GM21367 (cell line): ENCODE measurements at regions not wholly inside any gene's neighbourhood (a gene's known extent, or its start where the extent isn't known, plus 50 kb on each side); places are given as distances from the start of the nearest gene placed in this dataset.
"Not testable (repeated sequence)": the region's sequence is repeated elsewhere in the genome, so short reads cannot be mapped to it uniquely, and the experiment has no call there.

Source experiments
- ATAC-seq: cut with Tn5 transposase; IDR thresholded peaks from one replicate; pipeline ENCODE4 v1.9.1; 2021; ENCODE audit not compliant: unreplicated experiment

DNA sequence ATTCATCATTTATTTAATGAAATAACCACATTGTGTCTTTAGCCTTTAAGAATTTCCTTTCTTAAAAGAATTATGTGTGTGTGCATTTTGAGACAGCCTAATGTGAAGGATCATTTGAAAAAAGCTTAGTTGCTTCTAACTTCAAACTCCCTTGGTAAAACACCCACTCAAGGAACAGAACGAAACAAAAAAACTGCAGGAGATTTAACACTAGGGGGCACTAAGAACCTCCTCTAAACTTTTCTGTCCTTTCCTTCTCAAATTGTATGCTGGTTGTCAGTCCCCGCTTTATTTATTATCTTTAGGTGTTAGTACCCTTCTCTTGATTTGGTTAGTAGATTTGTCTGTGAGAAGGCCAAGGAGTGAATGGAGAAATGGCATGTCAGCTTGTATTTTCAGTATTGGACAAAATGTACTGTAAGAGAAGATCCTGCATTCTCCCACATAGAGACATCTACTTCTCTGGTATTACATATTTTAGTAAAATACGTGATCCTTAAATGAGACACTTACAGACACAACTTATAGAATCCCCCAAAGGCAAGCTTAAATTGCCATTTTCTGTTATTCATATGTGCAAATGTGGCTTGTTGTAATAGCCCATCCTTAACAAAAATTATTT is 229.7 kb downstream of the MRPS30 start:
- ATAC-seq, result peak; percentile 53

DNA sequence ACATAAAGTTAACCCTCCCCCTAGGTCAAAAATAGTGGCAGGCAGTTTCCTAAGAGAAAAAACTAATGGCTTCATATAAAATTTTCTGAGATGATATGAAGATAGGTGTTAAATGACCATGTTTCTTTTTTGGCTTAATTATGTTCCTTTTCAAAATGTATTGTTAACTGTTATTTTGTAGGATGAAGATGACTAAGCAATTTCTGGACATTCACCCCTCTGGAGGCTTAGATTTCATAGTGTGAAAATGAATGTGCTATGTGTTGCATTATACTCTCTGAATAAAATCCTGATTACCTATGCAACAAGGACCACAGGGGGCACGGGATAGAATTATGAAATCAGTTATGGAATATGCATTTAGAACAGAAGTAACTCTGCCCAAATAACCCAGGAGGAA is 233.5 kb downstream of the MRPS30 start:
- ATAC-seq, result no peak

DNA sequence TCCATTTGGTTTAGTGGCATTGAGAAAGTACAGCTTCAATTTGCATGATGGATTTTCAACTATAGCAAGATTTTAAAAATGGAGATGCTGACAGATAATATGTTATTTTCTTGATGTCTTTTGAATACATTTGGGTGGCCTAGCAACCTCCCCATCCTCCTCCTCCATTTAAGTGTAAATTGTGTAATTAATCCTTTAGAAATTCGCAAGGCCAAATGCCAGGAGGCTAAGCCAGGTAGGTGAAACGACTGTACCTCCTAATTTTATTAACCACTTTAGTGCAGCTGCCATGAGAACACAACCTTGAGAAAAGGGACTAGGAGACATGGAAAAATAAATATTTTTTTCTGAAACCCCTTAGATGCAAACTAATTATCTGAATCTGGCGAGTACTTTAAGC is 248.8 kb downstream of the MRPS30 start:
- no peak for ATAC-seq

DNA sequence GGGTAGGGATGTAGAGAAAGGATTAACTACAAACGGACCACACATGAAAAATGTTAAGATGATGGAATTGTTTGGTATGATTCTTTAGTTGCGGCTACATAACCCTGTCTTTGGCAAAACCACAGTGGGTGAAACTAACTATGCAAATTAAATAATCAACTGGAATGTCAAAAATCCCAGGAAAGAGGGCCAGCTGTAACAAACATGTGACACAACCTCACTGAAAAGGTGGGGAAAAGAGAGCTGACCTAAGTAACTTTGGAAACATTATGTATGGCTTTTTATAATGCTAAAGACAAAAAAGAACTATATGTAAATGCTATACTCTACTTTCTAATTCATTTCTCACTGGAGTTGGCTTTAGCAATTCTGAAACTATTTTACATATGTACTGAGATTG is 252.0 kb downstream of the MRPS30 start:
- ATAC-seq, result no peak

DNA sequence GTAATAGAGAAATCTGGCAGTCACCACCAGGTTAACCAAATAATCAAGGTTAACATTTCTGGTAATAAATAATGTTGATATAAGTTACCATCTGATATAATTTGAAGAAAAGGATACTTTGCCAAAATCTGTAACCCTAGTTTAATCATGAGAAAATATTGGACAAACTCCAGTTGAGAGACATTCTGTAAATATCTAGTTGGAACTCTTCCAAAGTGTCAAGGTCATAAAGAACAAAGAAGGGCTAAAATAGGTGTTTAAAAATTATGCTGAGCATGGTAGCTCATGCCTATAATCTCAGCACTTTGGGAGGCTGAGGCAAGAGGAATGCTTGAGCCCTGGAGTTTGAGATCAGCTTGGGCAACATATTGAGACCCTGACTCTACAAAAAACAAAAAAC is 253.3 kb downstream of the MRPS30 start:
- no peak for ATAC-seq

DNA sequence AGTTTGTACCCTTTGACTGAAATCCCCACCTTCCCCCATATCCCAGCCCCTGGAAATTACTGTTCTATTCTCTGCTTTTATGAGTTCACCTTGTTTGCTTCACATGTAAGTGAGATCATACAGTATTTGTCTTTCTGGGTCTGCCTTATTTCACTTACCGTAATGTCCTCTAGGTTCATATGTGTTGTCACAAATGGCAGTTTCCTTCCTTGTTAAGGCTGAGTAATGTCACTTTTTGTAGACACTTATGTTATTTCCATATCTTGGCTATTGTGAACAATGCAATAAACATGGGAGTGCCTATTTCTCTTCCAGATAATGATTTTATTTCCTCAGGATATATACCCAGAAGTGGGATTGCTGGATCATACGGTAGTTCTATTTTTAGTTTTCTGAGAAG is 272.3 kb downstream of the MRPS30 start:
- no peak for ATAC-seq

DNA sequence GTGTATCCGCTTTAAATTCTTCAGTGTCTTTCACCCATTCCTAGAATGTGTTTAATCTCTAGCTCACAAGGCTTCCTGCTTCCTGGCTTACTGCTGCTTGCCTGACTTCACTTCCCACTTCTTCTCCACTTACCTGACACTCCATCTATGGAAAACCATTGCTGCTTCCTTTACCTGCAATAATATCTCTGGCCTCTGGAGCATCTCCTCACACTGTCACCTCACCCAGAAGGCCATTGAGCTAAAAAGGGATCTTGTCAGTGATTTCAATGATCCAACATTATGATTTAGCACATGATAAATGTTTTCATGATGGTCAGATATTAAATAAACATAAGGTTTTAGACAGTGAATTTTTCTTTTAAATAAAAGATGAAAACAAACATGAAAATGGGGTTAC is 281.1 kb downstream of the MRPS30 start:
- ATAC-seq, result no peak

DNA sequence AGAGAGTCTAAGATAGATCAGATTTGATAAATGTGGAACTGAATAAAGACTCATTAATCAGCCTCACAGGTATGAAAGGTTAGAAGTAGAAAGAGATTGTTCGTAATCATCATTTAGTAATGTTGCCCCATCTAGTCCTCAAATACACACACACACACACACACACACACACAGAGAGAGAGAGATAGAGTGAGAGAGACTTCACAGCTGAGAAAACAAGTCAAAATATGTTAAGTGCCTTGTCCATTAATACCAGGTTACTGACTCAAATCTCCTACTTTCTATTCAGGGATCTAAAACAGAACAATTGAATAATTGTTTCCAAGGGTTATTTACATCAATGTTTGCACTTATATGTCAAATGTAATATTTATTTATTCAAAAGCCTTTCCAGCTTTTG is 284.6 kb downstream of the MRPS30 start:
- no peak for ATAC-seq

DNA sequence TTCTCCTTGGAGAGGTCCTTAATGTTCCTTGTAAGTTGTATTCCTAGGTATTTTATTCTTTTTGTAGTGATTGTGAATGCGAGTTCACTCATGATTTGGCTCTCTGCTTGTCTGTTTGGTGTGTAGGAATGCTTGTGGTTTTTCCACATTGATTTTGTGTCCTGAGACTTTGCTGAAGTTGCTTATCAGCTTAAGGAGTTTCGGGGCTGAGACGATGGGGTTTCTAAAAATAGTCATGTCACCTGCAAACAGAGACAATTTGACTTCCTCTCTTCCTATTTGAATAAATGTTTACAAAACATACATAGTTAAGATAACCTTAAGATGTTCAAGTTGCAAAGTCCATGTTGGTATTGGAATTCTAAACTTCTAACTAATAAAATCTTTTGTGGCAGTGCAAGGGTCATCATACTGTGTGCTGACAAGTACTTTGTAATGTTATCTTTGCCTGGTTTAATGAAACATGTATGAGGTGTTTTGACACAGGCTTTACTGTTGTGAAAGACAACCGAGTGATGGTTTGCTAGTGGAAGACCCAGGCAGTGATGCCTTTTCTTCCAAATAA is 286.2 kb downstream of the MRPS30 start:
- no peak for ATAC-seq

DNA sequence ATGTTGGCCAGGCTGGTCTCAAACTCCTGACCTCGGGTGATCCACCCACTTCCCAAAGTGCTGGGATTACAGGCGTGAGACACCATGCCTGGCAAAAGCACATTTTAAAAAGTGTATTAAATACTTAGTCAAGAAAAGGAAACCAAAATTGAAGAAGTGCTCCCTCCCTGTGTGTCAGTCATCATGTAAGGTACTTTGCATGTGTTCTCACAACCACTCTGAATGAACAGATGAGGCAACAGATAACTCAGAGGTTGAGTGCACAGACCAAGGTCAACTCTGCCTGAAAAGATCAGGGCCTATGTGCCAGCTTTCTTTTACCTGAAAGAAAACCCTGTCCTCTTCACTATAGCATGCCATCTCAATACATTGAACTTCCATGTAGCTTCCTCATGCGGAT is 289.7 kb downstream of the MRPS30 start:
- ATAC-seq, result no peak

DNA sequence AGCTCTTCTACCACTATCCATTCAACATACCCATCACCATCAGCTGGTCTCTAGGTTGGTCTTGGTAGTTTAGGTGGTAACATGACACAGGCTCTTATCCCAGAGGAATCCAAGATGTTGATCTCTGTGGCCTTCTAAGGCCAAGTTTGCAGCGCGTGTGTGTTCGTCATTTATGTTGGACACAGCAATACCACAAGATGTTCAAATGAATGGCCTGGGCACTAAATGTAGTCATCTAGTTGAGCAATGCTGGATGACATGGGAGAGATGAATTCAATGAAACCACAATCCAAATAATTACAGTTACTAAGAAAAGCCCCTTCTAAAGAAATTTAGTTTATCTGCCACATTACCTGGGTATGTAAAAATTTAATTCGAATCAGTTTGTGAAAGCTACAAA is 292.4 kb downstream of the MRPS30 start:
- ATAC-seq, result no peak

DNA sequence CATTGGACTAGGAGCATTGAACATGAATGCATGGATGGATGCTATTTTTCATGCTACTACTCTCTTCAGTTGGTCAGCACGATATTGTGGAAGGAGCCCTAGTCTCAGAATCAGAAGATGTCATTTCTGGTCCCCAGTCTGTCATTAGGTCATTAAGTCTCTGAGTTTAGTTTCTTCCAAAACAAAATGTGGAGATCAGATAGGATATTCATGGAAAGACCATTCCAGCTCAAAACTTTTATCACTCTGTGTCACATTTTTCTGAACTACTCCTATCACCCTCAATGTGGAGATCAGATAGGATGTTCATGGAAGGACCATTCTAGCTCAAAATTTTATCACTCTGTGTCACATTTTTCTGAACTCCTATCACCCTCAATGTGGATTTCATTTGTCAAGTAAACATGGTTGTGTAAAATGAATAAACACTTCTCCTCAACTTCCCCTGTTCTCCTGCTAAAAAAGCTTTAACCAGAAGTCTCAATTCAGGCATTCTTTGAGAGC is 296.8 kb downstream of the MRPS30 start:
- no peak for ATAC-seq

DNA sequence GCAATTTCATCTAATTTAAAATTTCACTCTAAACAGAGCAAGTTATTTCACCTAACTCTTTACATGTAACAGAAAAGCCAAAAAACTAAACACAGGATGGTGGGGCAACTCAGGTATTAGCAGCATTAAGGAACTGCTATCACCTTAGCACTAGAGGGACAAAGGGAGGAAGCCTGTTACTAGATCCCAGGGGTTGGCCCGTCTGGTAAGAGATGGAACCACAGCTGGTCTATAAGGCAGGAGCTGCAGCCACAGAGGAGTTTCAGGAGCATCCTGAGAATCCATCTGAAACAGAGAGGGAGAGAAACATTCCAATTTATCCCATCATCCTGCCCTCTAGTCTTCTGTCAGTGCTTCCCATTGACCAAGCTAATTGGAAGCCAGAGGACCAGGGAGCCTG is 300.3 kb downstream of the MRPS30 start:
- no peak for ATAC-seq

DNA sequence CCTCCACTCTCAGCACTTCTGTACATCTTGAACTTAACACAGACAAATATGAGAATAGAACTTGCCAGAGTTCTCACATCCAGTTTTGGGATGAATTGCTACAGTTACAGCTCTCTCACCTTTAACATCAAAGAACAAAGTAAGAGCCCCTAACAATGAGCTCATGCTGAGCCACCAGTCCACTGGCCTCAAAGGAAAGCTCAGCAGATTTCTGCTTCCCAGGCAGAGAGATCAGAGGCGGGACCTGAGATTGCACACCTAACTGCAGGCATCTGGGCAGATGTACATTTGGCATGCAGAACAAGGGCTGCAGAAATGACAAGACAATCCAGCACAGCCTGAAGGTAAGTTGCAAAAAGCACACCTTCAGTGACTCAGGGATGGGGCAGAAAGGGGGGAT is 300.9 kb downstream of the MRPS30 start:
- no peak for ATAC-seq

DNA sequence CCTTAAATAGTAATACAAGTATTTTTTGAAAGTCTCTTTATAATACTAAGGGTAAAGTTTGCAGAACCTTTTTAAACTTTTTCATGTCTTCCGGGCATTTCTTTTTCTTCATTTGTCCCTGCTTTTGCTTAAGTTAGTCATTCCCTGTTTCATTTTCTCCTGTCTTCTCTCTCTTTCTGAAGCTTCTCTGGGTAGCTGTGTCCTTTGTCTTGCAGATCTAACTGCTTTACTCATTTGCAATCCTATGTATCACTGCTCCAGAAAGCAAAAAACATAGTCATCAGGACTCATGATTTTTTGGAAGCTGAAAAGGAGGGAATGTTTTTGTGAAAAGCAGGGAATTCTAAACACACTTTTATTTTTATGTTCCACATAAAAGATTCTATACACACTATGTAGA is 301.7 kb downstream of the MRPS30 start:
- ATAC-seq, result no peak

DNA sequence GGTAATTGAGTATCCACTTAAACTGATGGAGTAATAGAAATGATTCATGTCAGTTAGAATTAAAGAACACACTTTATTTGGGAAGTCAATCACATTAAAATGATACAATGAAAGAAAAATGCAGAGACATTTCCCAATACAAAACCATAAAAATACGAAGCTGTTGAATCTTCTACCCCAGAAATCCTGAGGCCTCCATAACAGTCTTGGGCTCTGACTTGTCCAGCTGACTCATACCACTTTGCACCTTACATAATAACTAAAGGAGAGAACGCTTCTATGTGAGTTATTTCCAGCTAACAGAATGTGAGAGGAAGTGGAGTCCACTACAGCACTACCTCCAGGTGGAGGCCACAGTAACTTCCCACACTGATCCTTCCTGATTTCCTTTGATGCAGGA is 305.0 kb downstream of the MRPS30 start:
- ATAC-seq, result no peak

DNA sequence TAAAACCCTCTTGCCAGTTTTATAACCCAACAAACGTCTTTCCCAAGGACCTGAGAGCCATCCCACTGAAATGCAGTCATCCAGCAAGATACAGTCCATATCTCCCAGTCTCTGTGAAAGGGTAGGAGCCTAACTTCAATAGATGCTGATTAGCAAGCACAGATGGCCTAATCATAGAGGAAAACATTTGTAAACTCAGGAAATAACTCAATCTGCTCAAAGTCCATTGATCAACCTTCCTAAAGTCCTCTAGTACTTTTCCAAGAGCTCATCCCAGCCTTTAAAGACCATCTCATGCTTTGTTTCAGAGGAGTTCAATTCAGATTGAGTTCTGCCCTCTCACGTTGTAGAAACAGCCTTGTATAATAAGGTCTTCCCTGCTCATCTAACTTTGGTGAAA is 324.2 kb downstream of the MRPS30 start:
- no peak for ATAC-seq

DNA sequence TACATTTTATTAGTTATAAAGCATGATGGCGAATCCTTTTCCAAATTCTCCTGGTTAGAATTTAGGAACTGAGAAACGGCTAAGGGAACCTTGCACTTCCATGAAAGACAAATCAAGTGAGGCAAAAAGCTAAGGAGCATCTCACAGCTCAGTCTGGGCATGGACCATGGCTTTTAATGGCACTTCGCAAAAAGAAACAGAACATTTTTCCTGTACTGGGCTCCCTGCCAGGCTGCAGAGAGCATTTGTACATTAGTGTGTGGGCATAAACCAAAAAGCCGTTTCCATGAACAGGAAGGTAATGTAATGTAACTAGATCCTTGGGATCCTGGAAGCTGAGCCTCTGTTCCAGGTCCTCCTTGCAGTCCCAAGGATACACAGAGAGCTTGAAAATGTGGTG is 354.2 kb downstream of the MRPS30 start:
- no peak for ATAC-seq

DNA sequence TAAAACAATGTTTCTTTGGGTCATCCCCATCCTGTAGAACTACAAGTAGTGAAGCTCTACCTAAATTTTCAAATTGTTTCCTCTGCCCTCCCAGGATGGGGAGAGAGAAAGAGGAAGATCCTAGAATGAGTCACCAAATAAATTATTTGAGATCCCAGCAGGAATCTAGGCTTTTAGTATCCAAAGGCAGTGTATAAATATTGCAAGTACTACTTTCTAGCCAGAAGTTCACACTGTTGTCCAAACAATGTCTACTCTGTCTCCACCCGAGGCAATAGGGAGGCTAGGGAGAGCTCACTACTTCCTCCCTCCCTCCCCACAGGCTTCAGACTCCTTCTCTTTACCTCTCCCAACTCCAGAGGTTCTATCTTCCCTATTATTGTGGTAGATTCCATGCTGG is 362.8 kb downstream of the MRPS30 start:
- ATAC-seq, result no peak

DNA sequence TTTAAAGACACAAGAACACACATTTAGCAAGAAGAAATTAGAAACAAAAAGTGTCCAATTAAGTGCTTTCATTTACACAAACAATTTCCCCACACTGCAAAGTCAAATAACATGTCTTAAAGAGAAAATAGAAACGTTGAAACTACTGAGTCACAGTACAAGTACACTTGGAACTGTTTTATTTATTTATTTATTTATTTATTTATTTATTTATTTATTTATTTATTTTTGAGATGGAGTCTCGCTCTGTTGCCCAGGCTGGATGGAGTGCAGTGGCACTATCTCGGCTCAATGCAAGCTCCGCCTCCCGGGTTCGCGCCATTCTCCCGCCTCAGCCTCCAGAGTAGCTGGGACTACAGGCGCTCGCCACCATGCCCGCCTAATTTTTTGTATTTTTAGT is 363.9 kb downstream of the MRPS30 start:
- not testable (repeated sequence) for ATAC-seq

DNA sequence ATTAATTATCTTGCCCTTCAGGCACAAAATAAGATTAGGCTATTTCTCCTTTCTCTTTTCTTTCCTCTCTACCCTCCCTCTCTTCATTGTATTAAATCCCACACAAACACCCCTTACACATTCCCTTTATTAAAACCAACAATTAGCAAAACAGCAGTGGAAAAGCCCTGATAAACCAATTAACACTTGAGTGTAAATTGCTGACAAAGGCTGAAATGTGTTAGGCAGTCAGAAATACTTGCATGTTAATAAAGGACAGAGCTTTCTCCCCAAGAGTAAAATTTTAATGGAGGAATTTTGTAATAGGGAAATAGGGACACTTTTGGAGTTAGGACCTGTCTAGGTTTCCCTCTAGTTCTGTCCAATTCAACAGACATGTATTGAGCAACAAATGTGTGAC is 370.9 kb downstream of the MRPS30 start:
- no peak for ATAC-seq

DNA sequence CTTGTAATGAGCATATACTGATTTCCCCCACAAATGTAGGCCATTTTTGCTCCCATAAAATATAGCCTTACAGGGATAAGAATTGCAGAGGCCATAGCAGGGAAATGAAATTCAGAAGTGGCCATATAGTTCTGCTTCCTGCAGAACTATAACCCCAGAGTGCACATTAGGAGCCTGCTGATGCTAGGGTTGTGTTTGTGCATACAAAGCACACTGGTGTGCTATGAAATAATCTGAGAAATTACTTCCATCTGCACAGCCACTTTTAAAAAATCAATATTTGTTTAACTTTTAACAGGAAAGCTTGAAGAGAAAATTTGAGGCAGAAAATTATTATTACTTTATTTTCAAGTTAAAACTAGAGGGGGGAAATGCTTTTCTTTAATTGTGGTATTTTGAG is 380.3 kb downstream of the MRPS30 start:
- ATAC-seq, result no peak

DNA sequence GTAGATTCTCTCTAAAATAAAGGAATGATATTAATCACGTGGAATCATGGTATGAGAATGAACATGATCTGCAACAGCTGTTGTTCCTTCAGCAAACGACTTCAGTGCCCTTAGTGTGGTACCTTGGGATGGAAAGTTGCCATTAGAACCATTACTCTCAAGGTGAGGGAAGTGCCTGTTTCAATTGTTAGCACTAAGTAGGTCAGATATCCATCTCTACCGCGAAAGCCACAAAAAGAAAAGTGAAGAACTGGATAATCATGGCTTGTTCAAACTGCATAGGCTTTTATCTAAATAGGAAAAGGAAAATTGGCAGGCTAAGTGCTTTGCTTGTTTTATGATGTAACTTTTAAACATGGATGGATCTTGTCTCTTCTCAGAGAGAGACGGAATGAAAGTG is 380.7 kb downstream of the MRPS30 start:
- ATAC-seq, result no peak
